Lower leg skin (tissue), 4 donors: ENCODE measurements at regions not wholly inside any gene's neighbourhood (a gene's known extent, or its start where the extent isn't known, plus 50 kb on each side); places are given as distances from the start of the nearest gene placed in this dataset.

ENCODE experiments used
- DNase-seq, 2 donors: peaks; one replicate each; pipeline ENCODE4 v3.0.0-alpha.2; 2019; ENCODE audit warnings: low spot score in 2 of 2
- H3K4me3 ChIP-seq: fragments of 200-600 bp; sonication (generic); 2 replicates; pipeline ENCODE4 v1.5.1; 2017; ENCODE audit warnings: mild to moderate bottlenecking, low read depth; ENCODE audit not compliant: poor library complexity, severe bottlenecking
- POLR2A ChIP-seq, 2 donors: fragments of 450-650 bp; IDR thresholded peaks; one replicate each; pipeline ENCODE4 v1.6.1; 2016 to 2017; ENCODE audit warnings: antibody characterized with exemption in 2 of 2, mild to moderate bottlenecking in 1 of 2, moderate library complexity in 1 of 2
- WGBS, 2 donors: methylation state at CpG; one replicate each; pipeline ENCODE4 v1.1.5; 2018; 5-methylcytosine and 5-hydroxymethylcytosine counted together
- intact Hi-C: fragments of 100-400 bp; cut with DNase I; formaldehyde crosslinking; loops from one replicate; pipeline ENCODE4 v1.15.0; 2023; ENCODE audit warnings: low total_unique reads
- TF ChIP-seq, protein P1 (sequence below), 3 donors: fragments of 450-650 bp; IDR thresholded peaks; one replicate each; pipeline ENCODE4 v1.5.1; 2016; ENCODE audit warnings: antibody characterized with exemption in 3 of 3, mild to moderate bottlenecking in 3 of 3, moderate library complexity in 2 of 3

DNA sequence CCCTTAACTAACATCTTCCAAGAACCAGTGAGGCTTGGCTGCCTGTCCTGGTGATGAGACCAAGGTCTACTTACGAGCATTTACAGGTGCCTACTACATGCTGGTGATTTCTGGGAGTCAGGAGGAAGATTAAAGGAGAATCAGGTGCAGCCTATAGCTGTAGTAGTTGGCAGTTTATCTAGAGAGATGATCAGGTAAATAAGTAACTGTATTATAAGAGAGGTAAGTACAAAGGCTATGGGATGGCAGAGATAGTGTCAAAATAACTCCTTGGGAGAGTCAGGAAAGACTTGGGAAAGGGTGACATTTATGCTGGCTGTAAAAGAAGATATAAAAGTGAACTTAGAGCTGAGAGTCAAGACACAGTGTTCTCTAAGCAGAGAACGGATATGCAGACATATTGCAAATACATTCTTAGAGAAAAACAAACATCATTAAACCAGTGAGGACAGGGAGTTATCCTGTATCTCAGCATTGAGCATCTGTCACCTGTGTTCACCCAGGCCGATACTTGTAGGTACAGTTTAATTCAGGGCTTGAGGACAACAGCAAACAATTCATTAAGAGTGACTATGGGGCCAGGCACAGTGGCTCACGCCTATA is 49.7 kb upstream of the ACP3 start:
- intact Hi-C loops, result no loop called here
- no peak for DNase-seq
- 90 to 92% methylated on average over 4 of the region's 4 CpGs for WGBS, 2 donors
- H3K4me3 ChIP-seq, result no peak overlapping the region
- TF ChIP-seq, protein P1, sequence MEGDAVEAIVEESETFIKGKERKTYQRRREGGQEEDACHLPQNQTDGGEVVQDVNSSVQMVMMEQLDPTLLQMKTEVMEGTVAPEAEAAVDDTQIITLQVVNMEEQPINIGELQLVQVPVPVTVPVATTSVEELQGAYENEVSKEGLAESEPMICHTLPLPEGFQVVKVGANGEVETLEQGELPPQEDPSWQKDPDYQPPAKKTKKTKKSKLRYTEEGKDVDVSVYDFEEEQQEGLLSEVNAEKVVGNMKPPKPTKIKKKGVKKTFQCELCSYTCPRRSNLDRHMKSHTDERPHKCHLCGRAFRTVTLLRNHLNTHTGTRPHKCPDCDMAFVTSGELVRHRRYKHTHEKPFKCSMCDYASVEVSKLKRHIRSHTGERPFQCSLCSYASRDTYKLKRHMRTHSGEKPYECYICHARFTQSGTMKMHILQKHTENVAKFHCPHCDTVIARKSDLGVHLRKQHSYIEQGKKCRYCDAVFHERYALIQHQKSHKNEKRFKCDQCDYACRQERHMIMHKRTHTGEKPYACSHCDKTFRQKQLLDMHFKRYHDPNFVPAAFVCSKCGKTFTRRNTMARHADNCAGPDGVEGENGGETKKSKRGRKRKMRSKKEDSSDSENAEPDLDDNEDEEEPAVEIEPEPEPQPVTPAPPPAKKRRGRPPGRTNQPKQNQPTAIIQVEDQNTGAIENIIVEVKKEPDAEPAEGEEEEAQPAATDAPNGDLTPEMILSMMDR (IDR thresholded peaks at IDR 0.05), result no peak
- no peak for TF ChIP-seq POLR2A (IDR thresholded peaks at IDR 0.05)
